ENCODE measurements at regions not wholly inside any gene's neighbourhood (a gene's known extent, or its start where the extent isn't known, plus 50 kb on each side); places are given as distances from the start of the nearest gene placed in this dataset.

DNA sequence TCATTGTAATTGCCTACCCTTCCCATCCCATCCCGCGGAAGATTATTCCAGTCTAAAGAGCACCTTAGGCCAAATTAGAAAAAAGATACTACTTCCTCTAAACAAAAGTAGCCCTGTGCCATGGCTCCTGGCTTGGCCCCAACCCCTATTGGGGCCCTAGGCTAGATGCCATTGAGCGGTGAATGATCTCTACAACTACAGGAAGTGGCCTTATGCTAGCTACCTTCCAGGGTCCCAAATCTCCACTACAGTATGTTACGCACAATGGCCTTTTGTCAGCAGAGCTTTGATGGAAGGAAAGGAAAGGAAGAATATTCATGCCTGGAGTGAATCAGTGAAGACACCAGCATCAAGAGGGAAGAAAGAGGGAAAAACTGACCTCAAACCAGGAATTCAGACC, 73.3 kb upstream of the OSMR start:
- DNase-seq = no peak
- H3K27me3 ChIP-seq = peaks cover 0 to 3% (median 0%) of the 10 kb centered on the region in 3 donors
- intact Hi-C loops (cut with DNase I; ENCODE audit: low total_unique reads) (no loop called here), in situ Hi-C loops (cut with MboI; ENCODE audit: low sequenced_read_pairs in 4 of 4) (no loop called here)
- no peaks in the 10 kb centered on the region for H3K36me3 ChIP-seq
- H3K27ac ChIP-seq = no peak overlapping the region
- no peak overlapping the region for H3K4me3 ChIP-seq
- ATAC-seq = no peak
- H3K4me1 ChIP-seq = no peaks in the 10 kb centered on the region
- no peak for TF ChIP-seq POLR2A (IDR thresholded peaks at IDR 0.05)
- TF ChIP-seq, protein P1, sequence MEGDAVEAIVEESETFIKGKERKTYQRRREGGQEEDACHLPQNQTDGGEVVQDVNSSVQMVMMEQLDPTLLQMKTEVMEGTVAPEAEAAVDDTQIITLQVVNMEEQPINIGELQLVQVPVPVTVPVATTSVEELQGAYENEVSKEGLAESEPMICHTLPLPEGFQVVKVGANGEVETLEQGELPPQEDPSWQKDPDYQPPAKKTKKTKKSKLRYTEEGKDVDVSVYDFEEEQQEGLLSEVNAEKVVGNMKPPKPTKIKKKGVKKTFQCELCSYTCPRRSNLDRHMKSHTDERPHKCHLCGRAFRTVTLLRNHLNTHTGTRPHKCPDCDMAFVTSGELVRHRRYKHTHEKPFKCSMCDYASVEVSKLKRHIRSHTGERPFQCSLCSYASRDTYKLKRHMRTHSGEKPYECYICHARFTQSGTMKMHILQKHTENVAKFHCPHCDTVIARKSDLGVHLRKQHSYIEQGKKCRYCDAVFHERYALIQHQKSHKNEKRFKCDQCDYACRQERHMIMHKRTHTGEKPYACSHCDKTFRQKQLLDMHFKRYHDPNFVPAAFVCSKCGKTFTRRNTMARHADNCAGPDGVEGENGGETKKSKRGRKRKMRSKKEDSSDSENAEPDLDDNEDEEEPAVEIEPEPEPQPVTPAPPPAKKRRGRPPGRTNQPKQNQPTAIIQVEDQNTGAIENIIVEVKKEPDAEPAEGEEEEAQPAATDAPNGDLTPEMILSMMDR (IDR thresholded peaks at IDR 0.05 in 4 of 5, conservative IDR thresholded peaks at IDR 0.05 in 1 of 5) = no peak
- H3K9me3 ChIP-seq = no peaks in the 10 kb centered on the region

DNA sequence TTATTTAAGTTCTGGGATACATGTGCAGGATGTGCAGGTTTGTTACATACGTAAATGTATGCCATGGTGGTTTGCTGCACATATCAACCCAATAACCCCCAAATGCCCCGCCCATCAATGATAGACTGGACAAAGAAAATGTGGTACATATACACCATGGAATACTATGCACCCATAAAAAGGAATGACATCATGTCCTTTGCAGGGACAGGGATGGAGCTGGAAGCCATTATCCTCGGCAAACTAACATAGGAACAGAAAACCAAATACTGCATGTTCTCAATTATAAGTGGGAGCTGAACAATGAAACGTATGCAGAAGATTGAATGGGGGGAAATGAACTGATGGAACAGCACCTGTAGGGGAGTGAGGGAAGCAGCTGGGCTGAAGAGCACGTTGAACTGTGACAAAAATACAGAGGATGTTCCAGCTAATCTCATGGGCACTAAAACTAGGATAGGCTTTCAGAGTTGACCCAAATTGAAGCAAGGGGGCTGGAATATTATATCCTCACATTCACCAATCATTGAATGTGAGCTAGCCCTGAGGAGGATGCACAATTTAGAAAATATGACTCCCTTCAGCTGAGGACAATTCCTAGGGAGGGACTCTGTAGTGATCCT, 70.5 kb upstream of the OSMR start:
- Histone ChIP-seq H3K4me3 (no peak overlapping the region), H3K9me3 (no peaks in the 10 kb centered on the region), H3K4me1 (no peaks in the 10 kb centered on the region), H3K36me3 (no peaks in the 10 kb centered on the region), H3K27me3 (peaks cover 0 to 3% (median 0%) of the 10 kb centered on the region in 3 donors), H3K27ac (no peak overlapping the region)
- in situ Hi-C loops (cut with MboI; ENCODE audit: low sequenced_read_pairs in 4 of 4) = no loop called here
- intact Hi-C loops (cut with DNase I; ENCODE audit: low total_unique reads) = no loop called here
- TF ChIP-seq, protein P1 (IDR thresholded peaks at IDR 0.05 in 4 of 5, conservative IDR thresholded peaks at IDR 0.05 in 1 of 5) = no peak
- no peak for TF ChIP-seq POLR2A (IDR thresholded peaks at IDR 0.05)
- no peak for ATAC-seq
- no peak for DNase-seq

DNA sequence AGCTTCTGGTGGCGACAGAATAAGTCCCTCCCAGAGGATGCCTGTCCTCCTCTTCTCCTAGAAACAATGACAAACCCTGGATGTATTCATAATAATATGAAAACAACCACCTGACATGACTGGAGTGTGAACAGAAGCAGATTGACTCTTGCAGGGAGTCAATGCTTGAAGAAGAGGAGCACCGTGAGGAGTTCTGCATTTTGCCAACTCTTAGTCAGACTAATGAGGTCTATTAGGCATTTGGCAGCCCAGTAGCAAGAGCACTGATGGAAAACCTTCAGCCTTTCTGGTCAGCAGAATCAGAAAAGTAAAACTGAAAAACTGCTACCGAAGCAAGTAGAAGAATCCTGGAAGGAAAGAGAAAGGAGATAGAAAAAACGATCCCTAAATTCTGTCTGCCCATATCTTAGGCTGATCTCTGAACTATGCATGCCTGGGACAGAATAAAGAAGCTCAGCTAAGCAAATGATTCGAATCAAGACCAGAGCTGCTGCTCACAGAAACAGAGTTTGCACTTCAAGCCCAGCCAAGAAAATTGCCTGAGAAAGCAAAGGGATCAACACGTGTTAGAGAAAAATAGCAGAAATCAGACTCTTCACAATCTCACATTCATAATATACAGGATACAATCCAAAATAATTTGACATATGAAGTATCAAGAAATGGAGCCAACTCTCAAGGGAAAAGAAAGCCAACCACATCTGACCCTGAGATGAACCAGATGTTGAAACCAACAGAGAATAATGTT, 69.5 kb upstream of the OSMR start:
- Histone ChIP-seq H3K27ac (peak overlapping the region in 1 of 4 donors; percentile 6), H3K27me3 (peaks cover 0 to 3% (median 0%) of the 10 kb centered on the region in 3 donors), H3K36me3 (no peaks in the 10 kb centered on the region), H3K9me3 (no peaks in the 10 kb centered on the region), H3K4me3 (no peak overlapping the region), H3K4me1 (peaks cover 0 to 3% of the 10 kb centered on the region in 2 donors)
- intact Hi-C loops (cut with DNase I; ENCODE audit: low total_unique reads) (no loop called here), in situ Hi-C loops (cut with MboI; ENCODE audit: low sequenced_read_pairs in 4 of 4) (no loop called here)
- TF ChIP-seq POLR2A (IDR thresholded peaks at IDR 0.05) = no peak
- TF ChIP-seq, protein P1 (IDR thresholded peaks at IDR 0.05 in 4 of 5, conservative IDR thresholded peaks at IDR 0.05 in 1 of 5) = no peak
- DNase-seq (no peak), ATAC-seq (no peak)

DNA sequence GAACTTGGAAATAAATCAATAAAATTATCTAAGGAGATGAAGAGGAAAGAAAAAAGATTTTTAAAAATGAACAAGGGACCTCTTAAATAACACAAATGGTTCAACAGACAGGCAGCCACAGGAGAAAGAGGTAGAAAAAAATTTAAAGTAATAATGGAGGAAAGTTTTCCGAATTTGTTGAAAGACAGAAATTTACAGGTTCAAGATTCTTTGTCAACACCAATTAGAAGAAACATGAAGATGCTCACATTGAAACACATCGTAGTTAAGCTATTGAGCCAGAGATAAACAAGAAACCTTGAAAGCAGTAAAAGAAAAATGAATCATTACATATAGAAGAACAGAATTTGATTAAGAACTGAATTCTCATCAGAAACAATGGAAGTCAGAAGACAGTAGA, 68.7 kb upstream of the OSMR start:
- TF ChIP-seq, protein P1 (IDR thresholded peaks at IDR 0.05 in 4 of 5, conservative IDR thresholded peaks at IDR 0.05 in 1 of 5) = no peak
- TF ChIP-seq POLR2A (IDR thresholded peaks at IDR 0.05) = no peak
- Histone ChIP-seq H3K27ac (no peak overlapping the region), H3K9me3 (no peaks in the 10 kb centered on the region), H3K4me3 (no peak overlapping the region), H3K27me3 (peaks cover 0 to 3% (median 0%) of the 10 kb centered on the region in 3 donors), H3K36me3 (no peaks in the 10 kb centered on the region), H3K4me1 (peaks cover 0 to 4% of the 10 kb centered on the region in 2 donors)
- intact Hi-C loops (cut with DNase I; ENCODE audit: low total_unique reads) (no loop called here), in situ Hi-C loops (cut with MboI; ENCODE audit: low sequenced_read_pairs in 4 of 4) (no loop called here)
- no peak for ATAC-seq
- no peak for DNase-seq
